ENCODE measurements at regions not wholly inside any gene's neighbourhood (a gene's known extent, or its start where the extent isn't known, plus 50 kb on each side); places are given as distances from the start of the nearest gene placed in this dataset.
"Not testable (repeated sequence)": the region's sequence is repeated elsewhere in the genome, so short reads cannot be mapped to it uniquely, and the experiment has no call there.

DNA sequence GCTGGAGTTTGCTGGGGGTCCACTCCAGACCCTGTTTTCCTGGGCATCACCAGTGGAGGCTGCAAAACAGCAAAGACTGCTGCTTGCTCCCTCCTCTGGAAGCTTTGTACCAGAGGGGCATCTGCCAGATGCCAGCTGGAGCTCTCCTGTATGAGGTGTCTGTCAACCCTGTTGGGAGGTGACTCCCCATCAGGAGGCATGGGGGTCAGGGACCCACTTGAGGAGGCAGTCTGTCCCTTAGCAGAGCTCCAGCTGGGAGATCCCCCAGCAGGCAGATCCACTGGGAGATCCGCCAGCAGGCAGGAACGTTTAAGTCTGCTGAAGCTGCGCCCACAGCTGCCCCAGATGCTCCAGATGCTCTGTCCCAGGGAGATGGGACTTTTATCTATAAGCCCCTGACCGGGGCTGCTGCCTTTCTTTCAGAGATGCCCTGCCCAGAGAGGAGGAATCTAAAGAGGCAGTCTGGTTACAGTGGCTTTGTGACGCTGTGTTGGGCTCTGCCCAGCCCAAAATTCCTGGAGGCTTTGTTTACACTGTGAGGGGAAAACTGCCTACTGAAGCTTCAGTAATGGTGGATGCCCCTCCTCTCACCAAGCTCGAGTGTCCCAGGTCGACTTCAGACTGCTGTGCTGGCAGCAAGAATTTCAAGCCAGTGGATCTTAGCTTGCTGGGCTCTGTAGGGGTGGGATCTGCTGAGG is 260.5 kb upstream of the SLC8A1 start:
- not testable (repeated sequence) for DNase-seq

DNA sequence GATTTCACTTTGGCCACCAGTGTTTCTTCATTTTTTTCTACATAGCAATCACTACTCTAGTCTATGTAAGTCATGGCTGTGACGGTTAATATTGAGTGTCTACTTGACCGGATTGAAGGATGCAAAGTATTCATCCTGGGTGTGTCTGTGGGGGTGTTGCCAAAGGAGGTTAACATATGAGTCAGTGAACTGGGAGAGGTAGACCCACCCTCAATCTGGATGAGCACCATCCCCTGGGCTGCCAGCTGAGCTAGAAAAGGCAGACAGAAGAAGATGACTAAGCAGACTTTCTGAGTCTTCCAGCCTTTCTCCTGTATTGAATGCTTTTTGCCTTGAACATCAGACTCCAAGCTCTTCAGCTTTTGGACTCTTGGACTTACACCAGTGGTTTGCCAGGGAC is 265.0 kb upstream of the SLC8A1 start:
- DNase-seq, result no peak

DNA sequence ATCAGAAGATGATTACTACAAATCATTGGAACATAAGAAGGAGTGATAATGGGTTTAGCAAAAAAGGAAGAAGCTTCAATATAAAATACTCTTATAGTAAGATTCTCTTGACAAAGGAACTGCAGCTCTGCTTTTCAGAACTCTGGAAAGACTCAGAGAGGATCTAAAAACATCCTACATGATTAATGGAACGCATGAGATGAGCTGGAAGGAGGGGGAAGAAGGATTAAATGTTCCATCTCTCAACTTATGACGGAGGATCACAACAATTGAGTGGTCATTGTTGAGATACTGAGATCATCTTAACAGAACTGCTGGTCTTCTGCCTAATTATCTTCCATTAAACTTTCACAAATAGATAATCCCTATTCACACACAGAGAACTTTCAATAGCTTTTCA is 267.5 kb upstream of the SLC8A1 start:
- DNase-seq, result no peak

DNA sequence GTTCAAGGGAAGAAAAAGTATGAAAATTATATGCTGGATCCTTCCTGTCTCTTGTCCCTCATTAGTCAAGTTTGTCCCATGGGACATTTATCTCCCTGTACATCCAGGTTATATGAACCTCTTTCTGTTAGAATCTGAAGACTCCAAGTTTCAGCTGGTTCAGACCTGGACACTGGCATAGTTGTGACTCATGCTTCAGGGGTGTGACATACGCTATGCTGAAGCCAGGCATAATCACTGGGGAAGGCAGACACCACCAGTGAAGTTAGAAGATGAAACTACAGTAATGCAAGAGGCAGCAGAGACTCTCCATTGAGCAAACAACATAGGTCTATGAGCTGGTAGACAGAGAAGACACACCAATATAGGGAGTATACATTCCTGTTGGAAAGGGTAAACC is 269.7 kb upstream of the SLC8A1 start:
- no peak for DNase-seq

DNA sequence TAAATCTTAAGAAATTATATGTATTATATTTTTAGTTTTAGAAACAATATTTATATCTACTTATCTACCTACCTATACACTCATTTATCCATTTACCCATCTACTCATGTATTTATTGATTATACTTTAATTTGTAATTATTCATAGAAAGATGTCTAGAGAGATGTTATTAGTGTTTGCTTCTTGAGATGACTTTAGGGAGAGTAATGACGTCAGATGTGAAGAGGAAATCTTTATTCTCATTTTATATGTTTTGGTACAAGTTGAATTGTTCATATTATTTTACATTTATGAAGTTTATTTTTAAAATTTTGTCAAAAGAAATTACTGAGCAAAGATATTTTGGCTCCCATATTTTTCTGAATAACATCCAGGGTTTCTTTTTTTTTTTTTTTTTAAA is 271.3 kb upstream of the SLC8A1 start:
- DNase-seq, result no peak

DNA sequence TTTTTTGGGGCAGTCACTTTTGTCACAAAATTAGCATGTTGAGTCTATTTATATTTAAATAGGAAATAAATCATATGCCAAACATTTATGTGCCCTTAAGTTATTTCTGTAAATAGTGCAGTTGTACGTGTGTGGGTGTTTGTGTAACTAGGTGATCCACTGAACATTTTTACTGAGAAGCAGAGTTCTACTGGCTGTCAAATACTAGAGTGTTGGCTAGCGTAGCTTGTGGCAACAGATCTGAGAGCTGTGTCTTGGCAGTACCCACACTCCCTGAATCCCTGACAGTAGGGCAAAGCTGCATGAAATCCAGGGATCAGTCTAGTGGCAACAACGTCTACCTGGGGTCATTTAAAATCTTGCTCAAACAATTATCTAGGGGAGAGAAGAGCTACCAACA is 273.1 kb upstream of the SLC8A1 start:
- no peak for DNase-seq

DNA sequence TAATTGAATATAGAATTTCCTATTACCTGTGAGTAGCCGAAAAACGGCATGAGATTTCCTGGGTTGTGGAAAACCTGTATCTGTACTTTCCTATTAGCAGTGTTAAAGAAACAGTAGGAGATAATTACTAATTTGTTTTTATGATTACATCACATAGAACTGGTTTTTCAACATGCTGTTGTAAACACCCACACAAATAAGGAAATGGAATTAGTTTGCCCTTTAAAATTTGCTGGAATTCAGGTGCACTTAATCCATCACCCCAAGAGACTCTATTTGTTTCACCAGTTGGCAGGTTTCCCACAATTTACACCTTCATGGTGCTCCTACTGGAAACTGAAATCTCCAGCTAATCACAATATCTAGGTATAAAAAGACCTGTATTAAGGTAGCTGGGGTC is 274.1 kb upstream of the SLC8A1 start:
- no peak for DNase-seq

DNA sequence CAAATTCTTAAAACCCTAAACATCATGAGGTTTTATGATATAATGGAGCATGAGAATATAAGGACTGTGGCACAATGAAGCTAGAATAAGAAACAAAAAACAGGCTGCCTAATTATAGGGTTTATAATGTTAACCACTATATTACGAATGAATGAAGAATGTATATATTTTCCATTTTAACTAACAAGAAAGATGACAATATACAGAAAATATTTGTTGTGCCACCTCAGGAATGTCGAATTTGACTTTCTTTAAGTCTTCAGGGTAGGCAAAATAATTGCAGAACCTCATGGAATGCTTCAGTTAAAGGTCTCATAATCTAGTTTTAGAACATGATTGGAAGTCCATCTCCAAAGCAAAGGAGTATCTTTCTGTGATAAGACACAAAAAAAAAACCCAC is 282.9 kb upstream of the SLC8A1 start:
- DNase-seq, result no peak

DNA sequence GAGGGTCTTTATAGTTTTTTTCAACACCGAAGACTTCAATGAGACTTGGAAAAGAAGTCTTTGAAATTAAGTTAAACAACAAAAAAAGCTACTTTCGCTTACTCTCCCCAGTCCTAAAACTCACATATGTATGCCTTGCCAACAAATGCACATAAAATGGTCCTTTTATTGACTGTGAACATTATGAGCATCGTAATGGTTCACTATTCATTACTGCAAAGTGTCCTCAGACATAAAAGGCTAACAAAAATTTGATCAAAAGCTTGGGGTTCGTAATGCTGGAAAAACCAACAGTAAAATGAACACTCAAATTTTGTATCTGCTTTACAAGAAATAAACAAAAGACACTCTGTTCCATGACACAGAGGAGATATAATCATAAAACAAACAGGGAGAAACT is 285.3 kb upstream of the SLC8A1 start:
- DNase-seq, result no peak

DNA sequence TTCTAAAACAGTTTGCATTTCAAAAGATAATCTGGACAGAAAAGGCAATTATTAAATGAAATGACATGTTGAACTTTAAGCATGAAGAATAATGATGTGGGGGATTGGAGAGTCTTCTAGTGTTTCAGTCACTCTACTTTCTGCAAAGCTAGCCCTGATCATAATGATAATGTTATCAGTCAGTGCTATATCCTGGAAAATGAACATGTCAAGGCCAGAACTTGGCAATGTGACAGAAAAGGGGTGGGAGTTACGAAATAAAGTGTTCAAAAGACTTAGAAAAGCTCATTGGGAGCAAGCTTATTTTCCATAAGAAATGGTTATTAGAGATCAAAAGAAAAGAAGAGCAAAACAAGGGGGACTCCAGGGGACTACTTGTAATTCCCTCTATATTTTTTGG is 288.5 kb upstream of the SLC8A1 start:
- DNase-seq, result no peak

DNA sequence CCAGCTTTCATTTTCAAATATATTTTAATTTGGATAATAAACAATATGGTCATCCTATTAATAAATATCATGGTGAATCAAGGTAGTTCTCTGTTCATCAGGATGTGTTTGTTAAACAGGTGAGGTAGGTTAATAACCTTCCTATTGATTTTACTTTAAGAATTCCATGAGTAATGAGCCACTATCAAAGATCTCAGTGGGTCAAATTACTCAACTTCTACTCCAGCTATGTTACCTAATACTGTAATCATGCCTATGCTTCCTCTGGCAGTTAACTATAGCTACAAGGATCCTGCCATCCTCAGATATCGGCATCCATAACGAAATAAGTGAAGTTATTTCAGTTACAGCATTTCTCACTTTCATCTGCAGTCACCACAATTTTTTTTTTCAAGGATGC is 289.6 kb upstream of the SLC8A1 start:
- DNase-seq, result no peak

DNA sequence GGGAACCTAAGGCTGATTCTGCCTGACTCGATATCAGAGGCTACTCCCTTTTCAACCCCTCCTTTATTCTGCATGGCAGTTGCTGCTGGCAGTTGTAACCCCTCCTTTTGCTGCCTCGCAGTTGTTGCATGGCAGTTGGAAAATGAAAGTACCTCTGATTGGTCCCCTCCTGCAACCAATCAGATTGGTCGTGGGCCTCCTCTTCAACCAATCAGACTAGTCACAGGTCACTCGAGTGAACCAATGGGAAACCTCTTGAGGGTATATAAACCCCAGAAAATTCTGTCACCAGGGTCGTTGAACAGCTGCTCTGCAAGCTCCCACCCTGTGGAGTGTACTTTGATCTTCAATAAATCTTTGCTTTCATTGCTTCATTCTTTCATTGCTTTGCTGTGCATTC is 294.3 kb upstream of the SLC8A1 start:
- DNase-seq, result no peak

DNA sequence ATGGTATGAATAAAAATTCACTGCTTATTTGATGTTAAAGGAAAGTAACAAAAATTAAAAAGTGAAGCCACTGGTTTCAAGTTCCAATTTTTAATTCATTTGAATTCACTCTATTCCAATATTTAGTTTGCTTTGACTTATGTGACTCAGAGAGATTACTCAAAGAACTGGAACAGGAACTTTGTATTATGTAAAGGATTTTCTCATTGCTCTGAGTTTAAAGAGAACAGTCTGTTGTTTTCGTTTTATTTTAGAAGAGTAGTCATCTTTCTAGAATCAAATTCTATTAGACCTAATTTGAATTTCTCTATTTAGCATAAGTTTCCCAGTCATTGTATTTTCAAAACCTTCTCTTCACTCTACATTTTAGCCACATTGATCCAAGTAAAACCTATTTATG is 300.1 kb upstream of the SLC8A1 start:
- DNase-seq, result no peak

DNA sequence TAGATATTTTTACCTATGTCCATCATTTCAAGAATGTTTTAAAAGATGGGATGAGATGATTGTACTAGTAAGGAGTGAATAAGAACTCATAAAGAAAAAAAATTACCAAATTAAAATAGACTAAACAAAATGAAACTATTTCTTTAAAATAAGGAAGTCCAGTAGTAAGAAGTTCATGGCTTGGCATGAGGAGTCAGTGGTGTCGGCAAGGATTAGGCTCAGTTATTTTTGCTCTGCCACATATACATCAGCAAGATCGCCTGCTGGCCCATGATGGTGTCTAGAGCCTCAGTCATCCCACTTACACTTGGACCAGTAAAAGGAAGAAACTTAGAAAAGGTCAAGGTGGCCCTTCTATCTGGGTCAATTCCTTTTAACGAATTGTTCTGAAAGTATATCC is 300.9 kb upstream of the SLC8A1 start:
- DNase-seq, result no peak

DNA sequence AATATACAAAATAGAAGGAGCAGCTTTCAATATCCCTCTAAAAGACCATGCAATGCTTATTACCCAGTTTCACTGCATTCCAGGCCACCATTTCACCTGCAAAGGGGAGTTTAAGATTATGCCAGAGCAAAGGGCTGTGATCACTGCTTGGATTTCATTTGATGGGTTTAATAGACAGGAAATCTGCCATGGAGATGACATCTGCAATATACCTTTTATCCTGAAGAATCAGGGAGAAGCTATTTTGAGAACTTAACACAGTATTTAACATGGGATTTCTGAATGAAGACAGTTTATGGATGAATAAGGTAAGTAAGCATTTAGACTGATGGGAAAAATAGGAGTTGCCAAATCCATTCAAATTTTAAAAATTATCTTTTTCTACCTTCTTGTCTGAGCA is 303.0 kb upstream of the SLC8A1 start:
- DNase-seq, result no peak

DNA sequence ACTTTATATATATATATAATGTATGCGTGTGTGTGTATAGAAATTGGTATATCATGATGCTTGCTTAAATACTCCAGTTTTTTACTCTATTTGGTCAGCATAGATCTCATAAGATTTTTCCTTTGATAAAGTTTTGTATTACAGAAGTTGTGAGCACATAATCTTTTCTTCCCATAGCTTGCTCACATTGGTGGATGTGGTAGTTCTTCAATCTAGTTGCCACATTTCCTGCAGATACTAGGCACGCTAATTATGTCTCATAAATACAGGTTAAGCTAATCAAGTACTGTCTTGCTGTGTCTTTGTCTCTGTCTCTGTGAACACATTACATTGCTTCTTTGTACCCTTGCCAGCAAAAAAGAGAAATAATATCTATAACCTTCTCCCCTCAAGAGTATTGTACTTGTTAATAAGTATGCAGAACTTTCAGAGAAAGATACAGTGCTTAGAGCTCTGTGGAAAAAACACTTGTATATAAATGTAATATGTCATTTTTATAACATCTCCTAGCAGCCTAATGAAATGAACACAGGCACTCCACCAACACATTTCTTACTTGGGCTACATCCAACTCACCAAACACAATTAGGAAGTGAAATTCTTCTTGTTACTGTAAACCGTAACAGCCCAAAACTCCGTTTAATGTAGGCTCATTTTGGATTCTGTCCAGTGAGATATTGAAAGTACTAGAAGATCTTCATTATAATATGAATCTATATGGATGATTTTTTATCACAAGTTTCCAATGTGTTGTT is 306.7 kb upstream of the SLC8A1 start:
- DNase-seq, result no peak

DNA sequence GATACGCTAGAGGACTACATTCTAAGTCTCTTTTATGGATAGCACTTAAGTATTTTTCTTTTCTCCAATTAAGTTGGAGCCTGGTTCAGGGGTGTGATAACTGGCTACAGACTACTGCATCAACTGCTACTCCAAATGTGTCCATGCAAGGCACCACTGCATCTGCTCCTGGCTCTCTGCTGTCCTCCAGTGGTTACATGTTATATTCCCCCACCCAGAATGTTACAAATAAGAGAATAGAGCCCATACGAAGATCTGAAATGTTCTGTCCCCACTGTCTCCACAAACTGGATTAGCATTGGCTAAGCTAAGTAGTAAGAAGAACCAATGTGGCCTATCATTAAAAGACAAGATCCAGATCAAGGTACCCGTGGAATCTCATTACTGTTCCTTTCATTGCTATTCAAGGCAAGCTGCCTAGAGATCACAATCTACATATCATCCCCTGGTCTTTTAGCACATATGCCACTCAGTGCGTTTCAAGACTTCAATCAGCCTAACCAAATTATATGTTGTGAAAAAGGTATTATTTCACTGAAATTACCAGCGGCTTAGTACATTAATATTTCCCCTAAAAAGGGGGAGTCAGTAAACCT is 308.3 kb upstream of the SLC8A1 start:
- DNase-seq, result peak; percentile 56

DNA sequence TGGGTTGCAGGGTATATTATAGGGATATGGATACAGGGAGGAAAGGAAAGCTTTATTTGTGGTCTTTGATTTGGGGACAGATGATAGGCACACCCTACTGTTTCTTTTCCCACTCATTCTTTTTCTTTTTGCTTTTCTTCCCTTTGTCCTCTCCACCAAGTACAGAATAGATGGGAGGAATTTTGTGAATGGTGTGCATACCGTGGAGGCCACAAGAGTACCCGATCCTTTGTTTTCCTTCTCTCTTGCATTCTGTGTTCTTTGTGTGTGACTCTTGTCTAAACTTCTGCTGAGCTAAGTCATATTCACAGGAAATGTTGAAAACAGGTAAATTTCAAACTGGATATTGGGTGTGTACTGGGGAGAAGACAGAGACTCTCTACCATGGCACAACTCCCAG is 321.4 kb upstream of the SLC8A1 start:
- DNase-seq, result no peak

DNA sequence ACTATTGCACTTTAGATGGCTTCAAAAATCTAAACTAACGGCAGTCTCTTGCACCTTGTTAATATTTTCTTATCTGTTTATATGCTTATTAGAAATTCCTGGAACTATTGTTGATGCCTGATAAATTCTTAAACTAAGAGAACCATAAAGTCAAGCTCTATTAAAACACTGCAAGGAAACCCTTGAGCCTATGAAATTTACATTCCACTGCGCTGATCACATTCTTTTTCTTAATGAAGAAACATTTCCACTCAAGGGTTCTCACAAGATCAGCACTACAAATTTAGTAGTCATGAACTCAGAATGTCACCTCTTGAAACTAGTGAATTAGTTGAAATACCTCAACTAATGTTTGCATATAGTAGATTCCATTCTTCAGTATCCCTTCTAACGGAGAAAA is 331.8 kb upstream of the SLC8A1 start:
- DNase-seq, result no peak

DNA sequence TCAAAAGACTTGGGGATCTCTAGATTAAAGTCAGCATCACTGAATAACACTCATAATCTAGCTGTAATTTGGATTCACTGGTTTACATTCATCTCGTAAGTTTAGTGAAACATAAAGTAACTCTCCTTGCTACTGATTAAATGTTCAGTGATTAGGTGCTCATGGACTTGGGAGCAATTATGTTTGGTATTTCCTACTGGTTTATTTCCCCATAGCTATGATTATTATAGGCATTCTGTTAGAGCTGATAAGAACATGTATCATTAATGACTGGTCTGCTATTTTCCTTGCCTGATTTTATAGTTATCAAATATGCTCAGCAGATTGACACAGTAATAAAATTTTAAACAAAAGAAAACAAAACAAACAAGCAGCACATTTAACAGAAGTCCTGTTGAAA is 334.7 kb upstream of the SLC8A1 start:
- no peak for DNase-seq

DNA sequence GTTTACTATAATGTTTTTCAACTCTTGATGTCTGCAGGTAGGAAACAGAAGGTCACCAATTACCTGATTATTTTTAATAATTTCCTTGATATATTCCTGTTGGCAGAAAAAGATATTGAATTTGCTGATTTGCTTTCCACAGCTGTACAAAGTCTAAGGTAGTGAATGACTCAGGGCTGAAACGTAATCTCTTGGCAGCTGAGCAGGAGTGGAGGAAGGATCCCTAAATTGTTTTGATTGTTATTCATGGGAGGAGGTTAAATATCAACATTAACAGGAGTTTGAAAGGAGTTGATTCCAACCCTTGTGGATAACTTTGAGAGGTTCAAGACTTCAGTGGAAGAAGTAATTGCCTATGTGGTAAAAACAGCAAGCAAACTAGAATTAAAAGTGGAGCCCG is 345.2 kb upstream of the SLC8A1 start:
- DNase-seq, result no peak

DNA sequence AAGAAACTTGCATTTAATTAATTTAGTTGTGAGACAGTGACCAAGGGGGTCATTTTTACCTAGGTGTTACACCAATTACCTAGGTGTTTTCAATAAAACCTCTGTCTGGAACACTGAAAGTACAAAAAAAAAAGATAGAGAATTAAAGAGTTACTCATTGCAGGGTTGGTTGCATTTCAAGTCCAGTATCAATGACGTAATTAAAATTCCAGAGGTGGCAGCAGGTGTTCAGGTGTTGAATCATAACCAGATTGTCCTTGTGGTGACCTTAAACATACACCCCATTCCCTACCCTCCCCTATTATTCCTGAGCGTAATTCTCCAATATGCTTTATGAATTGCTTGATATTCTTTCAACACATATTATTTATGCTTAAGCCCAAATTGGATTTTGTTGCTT is 352.0 kb upstream of the SLC8A1 start:
- DNase-seq, result no peak

DNA sequence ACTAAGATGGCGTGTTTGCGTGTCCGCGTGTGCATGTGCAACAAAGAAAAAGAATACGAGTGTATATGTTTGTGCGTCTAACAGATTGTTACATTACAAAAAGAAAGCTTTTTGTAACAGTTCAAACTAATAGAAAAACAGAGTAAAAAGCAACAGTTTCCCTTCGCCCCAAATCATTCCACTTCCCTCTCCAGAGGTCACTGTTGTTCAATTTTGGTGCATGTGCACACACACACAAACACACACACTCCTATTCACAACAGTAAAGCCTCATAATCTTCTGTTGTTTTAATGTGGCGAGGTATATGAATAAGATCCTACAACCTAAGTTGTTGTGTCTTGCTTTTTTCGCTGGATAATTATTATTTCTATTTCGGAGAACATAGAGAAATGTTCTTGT is 357.3 kb upstream of the SLC8A1 start:
- DNase-seq, result no peak

DNA sequence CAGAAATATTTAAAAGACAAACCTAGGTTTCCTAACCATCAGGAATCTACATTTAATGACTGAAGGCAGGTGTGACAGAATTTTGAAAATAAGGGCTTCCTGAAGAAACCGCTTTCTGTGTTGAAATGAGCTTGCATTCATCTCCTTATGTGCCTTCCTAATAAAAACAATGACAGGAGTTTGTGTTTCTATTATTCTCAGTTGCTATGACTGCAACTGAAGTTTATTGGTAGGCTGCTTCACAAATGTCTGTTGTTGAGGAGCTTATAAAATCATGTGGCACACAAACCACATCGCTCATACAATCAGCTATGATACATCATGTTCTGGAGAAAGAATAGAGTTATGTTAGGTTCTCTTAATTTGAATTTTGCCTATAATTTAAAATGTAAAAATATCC is 362.7 kb upstream of the SLC8A1 start:
- no peak for DNase-seq

DNA sequence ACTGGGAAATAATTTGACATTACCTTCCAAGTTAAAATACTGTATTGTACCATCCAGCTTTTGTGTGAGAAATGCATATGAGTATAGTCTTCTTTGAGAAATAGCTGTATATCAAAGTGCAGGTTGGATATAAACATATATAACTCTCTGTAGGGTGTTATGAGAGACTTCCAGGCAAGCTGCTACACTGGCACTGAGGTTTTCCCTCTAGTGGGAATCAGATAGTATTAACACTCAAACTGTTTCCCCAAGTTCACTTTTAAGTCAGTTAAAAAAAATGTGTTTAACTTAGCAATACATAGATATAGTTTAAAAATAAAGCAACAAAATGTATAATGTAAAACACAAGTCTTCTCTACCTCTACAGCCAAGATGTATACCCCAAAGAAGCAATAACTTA is 368.4 kb upstream of the SLC8A1 start:
- no peak for DNase-seq

Data from NCI-H1694 (cell line).